OCI-LY3 (cell line): ENCODE measurements at regions not wholly inside any gene's neighbourhood (a gene's known extent, or its start where the extent isn't known, plus 50 kb on each side); places are given as distances from the start of the nearest gene placed in this dataset.

Source experiments
- H2AFZ ChIP-seq: fragments of 200-600, 300-600 bp; shearing (Covaris generic); 2 replicates; pipeline ENCODE4 v1.6.0; 2014; ENCODE audit warnings: antibody characterized with exemption, low read depth, low read length
- H3K27ac ChIP-seq: fragments of 200-600, 300-600 bp; sonication (generic); 2 replicates; pipeline ENCODE4 v1.5.1; 2014; ENCODE audit warnings: mild to moderate bottlenecking, low read length, moderate library complexity, mixed read lengths
- H3K27me3 ChIP-seq: fragments of 200-600, 300-600 bp; sonication (generic); 2 replicates; pipeline ENCODE4 v1.6.1; 2014; ENCODE audit warnings: low read depth, low read length, mixed read lengths
- H3K36me3 ChIP-seq: fragments of 200-600, 300-600 bp; sonication (generic); replicated peaks from 2 replicates; pipeline ENCODE3; 2014; ENCODE audit warnings: low read depth, low read length, mixed read lengths
- H3K4me1 ChIP-seq: fragments of 300-600, 200-600 bp; sonication (generic); 2 replicates; pipeline ENCODE4 v1.6.1; 2014; ENCODE audit warnings: low read length, mixed read lengths
- H3K4me2 ChIP-seq: fragments of 200-600, 300-600 bp; sonication (generic); 2 replicates; pipeline ENCODE4 v1.6.1; 2014; ENCODE audit warnings: low read length, mixed read lengths
- H3K4me3 ChIP-seq: fragments of 300-600, 200-600 bp; sonication (generic); 2 replicates; pipeline ENCODE4 v1.5.1; 2014; ENCODE audit warnings: antibody characterized with exemption, mild to moderate bottlenecking, low read length, moderate library complexity
- H3K79me2 ChIP-seq: fragments of 300-600, 200-600 bp; shearing (Covaris generic); 2 replicates; pipeline ENCODE4 v1.6.1; 2014; ENCODE audit warnings: mild to moderate bottlenecking, low read length, mixed read lengths
- H3K9ac ChIP-seq: fragments of 300-600, 200-600 bp; shearing (Covaris generic); 2 replicates; pipeline ENCODE4 v1.6.0; 2014; ENCODE audit warnings: mild to moderate bottlenecking, low read length, moderate library complexity
- H3K9me3 ChIP-seq: fragments of 200-600, 300-600 bp; shearing (Covaris generic); 2 replicates; pipeline ENCODE4 v1.6.1; 2014; ENCODE audit warnings: low read length, mixed read lengths; ENCODE audit not compliant: insufficient read depth
- H4K20me1 ChIP-seq: fragments of 200-600, 300-600 bp; sonication (generic); 2 replicates; pipeline ENCODE4 v1.6.1; 2016; ENCODE audit warnings: low read length, mixed read lengths; ENCODE audit not compliant: insufficient read depth
- EZH2phosphoT487 ChIP-seq: fragments of 200-600 bp; shearing (Covaris generic); IDR thresholded peaks from 2 replicates; pipeline ENCODE4 v1.6.1; 2018; ENCODE audit warnings: antibody characterized with exemption, mixed run types, low read depth
- TF ChIP-seq, protein P1 (sequence below): fragments of 200-600, 300-600 bp; sonication (generic); IDR thresholded peaks from 2 replicates; pipeline ENCODE4 v1.5.1; 2014; ENCODE audit warnings: antibody characterized with exemption, low read length, low read depth

DNA sequence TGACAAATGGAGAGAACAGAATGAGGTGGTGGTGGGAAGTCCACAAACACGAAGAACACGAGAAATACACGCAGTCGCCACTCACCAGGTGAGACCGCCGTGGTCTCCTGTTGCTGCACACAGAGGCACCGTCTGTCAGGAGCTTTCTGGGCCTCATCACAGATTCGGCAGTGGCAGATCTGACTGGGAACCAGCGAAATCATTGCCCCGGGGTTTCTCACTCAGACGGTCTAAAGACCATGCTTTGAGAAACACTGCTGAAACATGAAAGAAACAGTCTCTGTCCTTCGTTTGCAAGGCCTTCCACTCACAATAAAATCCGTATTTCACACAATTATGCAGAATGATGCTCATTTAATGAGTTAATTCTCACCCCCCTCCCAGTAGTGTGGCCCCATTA is 130.9 kb upstream of the AFDN start:
- peaks cover 18% of the 10 kb centered on the region for H3K4me1 ChIP-seq
- no peak overlapping the region for H3K4me3 ChIP-seq
- no peak overlapping the region for H3K27ac ChIP-seq
- no peaks in the 10 kb centered on the region for H3K36me3 ChIP-seq
- no peak for TF ChIP-seq EZH2phosphoT487
- TF ChIP-seq, protein P1, sequence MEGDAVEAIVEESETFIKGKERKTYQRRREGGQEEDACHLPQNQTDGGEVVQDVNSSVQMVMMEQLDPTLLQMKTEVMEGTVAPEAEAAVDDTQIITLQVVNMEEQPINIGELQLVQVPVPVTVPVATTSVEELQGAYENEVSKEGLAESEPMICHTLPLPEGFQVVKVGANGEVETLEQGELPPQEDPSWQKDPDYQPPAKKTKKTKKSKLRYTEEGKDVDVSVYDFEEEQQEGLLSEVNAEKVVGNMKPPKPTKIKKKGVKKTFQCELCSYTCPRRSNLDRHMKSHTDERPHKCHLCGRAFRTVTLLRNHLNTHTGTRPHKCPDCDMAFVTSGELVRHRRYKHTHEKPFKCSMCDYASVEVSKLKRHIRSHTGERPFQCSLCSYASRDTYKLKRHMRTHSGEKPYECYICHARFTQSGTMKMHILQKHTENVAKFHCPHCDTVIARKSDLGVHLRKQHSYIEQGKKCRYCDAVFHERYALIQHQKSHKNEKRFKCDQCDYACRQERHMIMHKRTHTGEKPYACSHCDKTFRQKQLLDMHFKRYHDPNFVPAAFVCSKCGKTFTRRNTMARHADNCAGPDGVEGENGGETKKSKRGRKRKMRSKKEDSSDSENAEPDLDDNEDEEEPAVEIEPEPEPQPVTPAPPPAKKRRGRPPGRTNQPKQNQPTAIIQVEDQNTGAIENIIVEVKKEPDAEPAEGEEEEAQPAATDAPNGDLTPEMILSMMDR = no peak
- H3K79me2 ChIP-seq = no peaks in the 10 kb centered on the region
- H4K20me1 ChIP-seq = no peaks in the 10 kb centered on the region
- H2AFZ ChIP-seq = no peak overlapping the region
- no peak overlapping the region for H3K4me2 ChIP-seq
- no peak overlapping the region for H3K9ac ChIP-seq
- H3K27me3 ChIP-seq = peaks cover 5% of the 10 kb centered on the region; the same call in 1 of the 2 replicates
- no peaks in the 10 kb centered on the region for H3K9me3 ChIP-seq

DNA sequence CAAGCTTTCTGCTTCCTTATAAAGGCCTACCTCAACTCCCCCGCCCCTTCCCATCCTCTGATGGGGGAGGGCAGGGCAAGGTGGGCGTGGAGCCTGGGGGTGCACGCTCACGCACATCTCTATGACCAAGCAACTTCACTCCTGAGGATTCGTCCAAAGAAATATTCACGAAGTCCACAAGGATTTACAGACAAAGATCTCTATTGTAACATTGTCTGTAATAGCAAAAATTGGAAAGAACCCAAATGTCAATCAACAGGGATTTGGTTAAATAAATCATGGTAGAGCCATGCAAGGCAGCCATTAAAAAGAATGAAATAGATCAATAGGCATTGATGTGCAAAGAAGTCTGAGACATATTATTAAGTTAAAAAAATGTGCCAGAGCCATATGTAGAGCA is 130.4 kb upstream of the AFDN start:
- Histone ChIP-seq H3K79me2 (no peaks in the 10 kb centered on the region), H3K27ac (no peak overlapping the region), H3K27me3 (peaks cover 5% of the 10 kb centered on the region; the same call in 1 of the 2 replicates), H4K20me1 (no peaks in the 10 kb centered on the region), H3K4me3 (no peak overlapping the region), H2AFZ (no peak overlapping the region), H3K36me3 (no peaks in the 10 kb centered on the region), H3K9ac (no peak overlapping the region), H3K4me2 (no peak overlapping the region), H3K4me1 (peaks cover 18% of the 10 kb centered on the region), H3K9me3 (no peaks in the 10 kb centered on the region)
- TF ChIP-seq, protein P1 = no peak
- no peak for TF ChIP-seq EZH2phosphoT487

DNA sequence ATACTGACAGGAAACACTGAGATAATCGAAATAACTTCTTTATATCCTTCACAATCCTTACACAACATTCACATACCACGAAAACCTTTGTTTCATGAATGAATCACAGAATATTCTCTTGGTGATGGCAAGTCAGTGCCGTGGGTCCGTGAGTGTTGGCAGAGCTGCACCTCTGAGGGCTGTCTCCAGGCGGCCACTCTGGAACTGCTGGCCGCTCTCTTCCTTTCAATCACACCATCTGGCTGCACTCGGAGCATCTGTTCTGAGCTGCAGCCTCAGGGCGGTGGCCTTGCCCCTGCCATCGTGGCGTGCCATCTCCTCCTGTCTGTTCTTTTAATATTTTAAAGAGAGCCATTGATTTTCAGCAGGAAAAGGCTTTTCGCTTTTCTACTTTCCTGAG is 129.4 kb upstream of the AFDN start:
- H3K9me3 ChIP-seq = no peaks in the 10 kb centered on the region
- TF ChIP-seq, protein P1 = no peak
- TF ChIP-seq EZH2phosphoT487 = no peak
- no peak overlapping the region for H2AFZ ChIP-seq
- H3K4me2 ChIP-seq = no peak overlapping the region
- H4K20me1 ChIP-seq = no peaks in the 10 kb centered on the region
- H3K79me2 ChIP-seq = no peaks in the 10 kb centered on the region
- H3K4me1 ChIP-seq = peaks cover 17% of the 10 kb centered on the region
- H3K27me3 ChIP-seq = peaks cover 3% of the 10 kb centered on the region; the same call in 1 of the 2 replicates
- H3K27ac ChIP-seq = no peak overlapping the region
- no peak overlapping the region for H3K9ac ChIP-seq
- H3K36me3 ChIP-seq = no peaks in the 10 kb centered on the region
- no peak overlapping the region for H3K4me3 ChIP-seq

DNA sequence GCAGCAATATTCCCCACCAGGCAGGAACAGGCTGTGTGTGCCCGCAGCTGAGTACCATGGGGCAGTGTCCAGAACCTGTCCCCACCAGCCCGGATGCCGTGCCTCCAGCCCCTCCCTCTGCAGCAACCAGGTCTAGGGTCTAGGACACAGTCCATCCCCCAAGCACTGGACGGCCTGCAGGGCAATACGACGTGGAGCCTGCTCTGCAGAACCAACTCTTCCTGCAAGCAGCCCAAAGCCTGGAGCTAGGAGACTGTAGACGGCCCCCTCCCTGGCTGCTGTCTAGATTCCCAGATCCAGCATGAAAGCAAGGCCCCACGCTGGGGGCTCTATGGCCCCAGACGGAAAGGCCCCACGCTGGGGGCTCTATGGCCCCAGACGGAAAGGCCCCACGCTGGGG is 128.2 kb upstream of the AFDN start:
- Histone ChIP-seq H4K20me1 (no peaks in the 10 kb centered on the region), H3K79me2 (no peaks in the 10 kb centered on the region), H3K36me3 (no peaks in the 10 kb centered on the region), H3K4me2 (no peak overlapping the region), H3K27ac (no peak overlapping the region), H3K4me1 (peaks cover 16% of the 10 kb centered on the region), H3K27me3 (peaks cover 3% of the 10 kb centered on the region; the same call in 1 of the 2 replicates), H2AFZ (no peak overlapping the region), H3K9ac (no peak overlapping the region), H3K9me3 (no peaks in the 10 kb centered on the region), H3K4me3 (no peak overlapping the region)
- TF ChIP-seq, protein P1 = no peak
- TF ChIP-seq EZH2phosphoT487 = no peak
